ENCODE measurements at regions not wholly inside any gene's neighbourhood (a gene's known extent, or its start where the extent isn't known, plus 50 kb on each side); places are given as distances from the start of the nearest gene placed in this dataset.

- TF ChIP-seq POU6F1 (CRISPR knock-in tag; IDR thresholded peaks at IDR 0.05; ENCODE audit: borderline replicate concordance, low read depth) (no peak), TCF4 (CRISPR knock-in tag; IDR thresholded peaks at IDR 0.05; ENCODE audit: borderline replicate concordance) (no peak), PATZ1 (CRISPR knock-in tag; IDR thresholded peaks at IDR 0.05; ENCODE audit: borderline replicate concordance) (no peak), ISL1 (CRISPR knock-in tag; IDR thresholded peaks at IDR 0.05) (no peak), TOX (CRISPR knock-in tag; IDR thresholded peaks at IDR 0.05; ENCODE audit: borderline replicate concordance) (no peak), RARB (CRISPR knock-in tag; IDR thresholded peaks at IDR 0.05) (no peak), CSDC2 (CRISPR knock-in tag; IDR thresholded peaks at IDR 0.05) (no peak), GLIS3 (CRISPR knock-in tag; IDR thresholded peaks at IDR 0.05) (no peak), ZFP30 (CRISPR knock-in tag; IDR thresholded peaks at IDR 0.05) (no peak), BACH2 (CRISPR knock-in tag; IDR thresholded peaks at IDR 0.05; ENCODE audit: borderline replicate concordance) (no peak), ARNTL (CRISPR knock-in tag; IDR thresholded peaks at IDR 0.05; ENCODE audit: borderline replicate concordance, low read depth) (no peak), CSRNP3 (CRISPR knock-in tag; IDR thresholded peaks at IDR 0.05) (no peak), ESRRG (CRISPR knock-in tag; IDR thresholded peaks at IDR 0.05) (no peak), TSHZ2 (CRISPR knock-in tag; IDR thresholded peaks at IDR 0.05) (no peak)
Measured at GRCh38 chr4:66769441-66769840, 775.9 kb downstream of the CENPC start.
